ENCODE measurements at regions not wholly inside any gene's neighbourhood (a gene's known extent, or its start where the extent isn't known, plus 50 kb on each side); places are given as distances from the start of the nearest gene placed in this dataset.

DNA sequence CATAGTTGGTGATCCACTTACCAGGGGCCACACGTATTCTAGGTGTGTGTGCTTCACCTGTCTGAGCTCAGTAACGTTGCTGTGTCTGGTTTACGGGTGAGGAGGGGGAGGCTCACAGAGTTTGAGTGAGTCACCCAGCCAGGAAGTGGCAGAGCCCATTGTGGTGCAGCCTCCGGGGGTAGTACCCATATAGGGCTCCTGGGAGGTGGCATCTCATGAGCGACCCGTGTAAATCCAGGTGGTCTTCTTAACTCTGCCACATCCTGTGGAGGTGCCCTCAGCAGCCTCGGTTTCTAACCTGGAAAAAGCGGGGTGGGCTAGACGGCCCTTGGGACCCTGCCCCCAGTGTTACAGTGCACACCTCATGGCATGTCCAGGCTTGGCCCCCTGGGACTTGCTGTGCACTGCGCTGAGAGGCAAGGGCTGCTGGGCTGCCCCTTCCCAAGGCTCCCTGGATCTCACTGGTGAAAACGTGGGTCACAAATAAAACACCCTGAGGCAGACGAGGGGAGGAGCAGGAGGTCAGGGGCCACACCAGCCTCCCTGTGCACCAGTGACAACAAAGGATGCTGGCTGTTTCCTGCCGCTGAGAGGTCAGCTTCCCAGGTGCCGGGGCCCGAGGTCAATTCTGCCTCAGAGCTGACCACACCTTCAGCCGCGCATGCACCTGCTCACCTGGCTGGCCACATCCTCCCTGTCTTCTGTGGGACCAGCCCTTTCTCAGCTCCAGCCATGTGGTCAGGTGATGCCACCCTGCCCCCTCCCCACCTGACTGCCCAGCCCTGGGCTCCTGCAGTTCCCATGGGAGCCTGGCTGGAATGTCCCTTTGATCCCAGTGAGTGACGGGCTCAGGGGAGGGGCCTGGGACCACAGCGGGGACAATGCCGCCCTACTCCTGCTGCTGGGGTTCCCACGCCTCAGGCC is 305.1 kb downstream of the CTTN start (continued):
- TF ChIP-seq ZNF462 (CRISPR knock-in tag; IDR thresholded peaks at IDR 0.05) (no peak), JUNB (IDR thresholded peaks at IDR 0.05; ENCODE audit: unreplicated experiment) (no peak), STAT1 (IDR thresholded peaks at IDR 0.05; ENCODE audit: unreplicated experiment) (no peak)
- TF ChIP-seq, protein P1, sequence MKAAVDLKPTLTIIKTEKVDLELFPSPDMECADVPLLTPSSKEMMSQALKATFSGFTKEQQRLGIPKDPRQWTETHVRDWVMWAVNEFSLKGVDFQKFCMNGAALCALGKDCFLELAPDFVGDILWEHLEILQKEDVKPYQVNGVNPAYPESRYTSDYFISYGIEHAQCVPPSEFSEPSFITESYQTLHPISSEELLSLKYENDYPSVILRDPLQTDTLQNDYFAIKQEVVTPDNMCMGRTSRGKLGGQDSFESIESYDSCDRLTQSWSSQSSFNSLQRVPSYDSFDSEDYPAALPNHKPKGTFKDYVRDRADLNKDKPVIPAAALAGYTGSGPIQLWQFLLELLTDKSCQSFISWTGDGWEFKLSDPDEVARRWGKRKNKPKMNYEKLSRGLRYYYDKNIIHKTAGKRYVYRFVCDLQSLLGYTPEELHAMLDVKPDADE (IDR thresholded peaks at IDR 0.05), result no peak

DNA sequence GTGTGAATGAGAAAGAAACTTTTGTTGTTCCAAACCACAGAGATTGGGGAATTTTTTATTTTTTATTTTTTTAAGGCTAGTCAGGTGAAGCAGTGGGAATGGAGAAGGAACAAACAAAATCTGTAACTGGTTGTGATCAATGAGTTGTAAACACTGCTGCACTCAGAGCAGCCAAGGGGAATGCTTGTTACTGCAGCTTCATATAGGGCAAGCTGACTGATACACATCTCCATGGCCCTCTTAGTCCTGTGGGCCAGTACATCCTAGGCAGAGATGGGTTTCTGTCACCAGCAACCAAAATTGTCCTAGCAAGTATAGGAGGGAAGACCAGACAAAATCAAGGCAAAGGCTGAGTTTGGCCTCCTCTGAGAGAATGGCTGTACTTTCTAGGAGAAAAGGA is 306.8 kb downstream of the CTTN start:
- Histone ChIP-seq H3F3A (replicated peaks; ENCODE audit: low read depth) (no peaks in the 10 kb centered on the region), H3K9me2 (ENCODE audit: insufficient read depth) (peaks cover 3% of the 10 kb centered on the region; the same call in 1 of the 2 replicates), H2AFZ (no peak overlapping the region), H3K36me3 (ENCODE audit: insufficient read depth) (no peaks in the 10 kb centered on the region), H3K4me2 (no peak overlapping the region), H3K79me2 (replicated peaks; ENCODE audit: insufficient read depth) (no peaks in the 10 kb centered on the region), H3K4me3 (no peak overlapping the region), H3K27me3 (ENCODE audit: insufficient read depth) (no peaks in the 10 kb centered on the region), H3K4me1 (ENCODE audit: insufficient read depth) (no peaks in the 10 kb centered on the region; the same call in 1 of the 2 replicates), H3K27ac (ENCODE audit: low read depth) (no peak overlapping the region), H4K20me1 (replicated peaks; ENCODE audit: insufficient read depth) (no peaks in the 10 kb centered on the region; the same call in 1 of the 2 replicates)
- H3K4me1 Mint-ChIP-seq, result peaks cover 5% of the 10 kb centered on the region
- H3K36me3 Mint-ChIP-seq (ENCODE audit: low read depth), result no peaks in the 10 kb centered on the region; the same call in 1 of the 3 replicates
- no peaks in the 10 kb centered on the region; the same call in 1 of the 3 replicates for H3K9me3 Mint-ChIP-seq
- ATAC-seq, result no peak
- peaks cover 11% of the 10 kb centered on the region for H3K27me3 Mint-ChIP-seq (ENCODE audit: insufficient read depth, low read depth, poor library complexity)
- DNase-seq (ENCODE audit: low spot score), result no peak
- H3K27ac Mint-ChIP-seq, result no peak overlapping the region
- H3K4me3 Mint-ChIP-seq, result no peak overlapping the region
- TF ChIP-seq JUNB (IDR thresholded peaks at IDR 0.05; ENCODE audit: unreplicated experiment) (no peak), POLR2AphosphoS5 (IDR thresholded peaks at IDR 0.05; ENCODE audit: low read depth) (no peak), ZNF462 (CRISPR knock-in tag; IDR thresholded peaks at IDR 0.05) (no peak), ZNF114 (CRISPR knock-in tag; IDR thresholded peaks at IDR 0.05) (no peak), STAT1 (IDR thresholded peaks at IDR 0.05; ENCODE audit: unreplicated experiment) (no peak), NANOG (IDR thresholded peaks at IDR 0.05; ENCODE audit: borderline replicate concordance) (no peak)

Data from GM23338 (cell line).